GM23338 (cell line): ENCODE measurements at regions not wholly inside any gene's neighbourhood (a gene's known extent, or its start where the extent isn't known, plus 50 kb on each side); places are given as distances from the start of the nearest gene placed in this dataset.

Source experiments
- ATAC-seq: fragments of 200-7000 bp; cut with Tn5 transposase; 3 replicates; pipeline ENCODE4 v1.9.1; 2020
- DNase-seq: peaks from one replicate; pipeline ENCODE4 v3.0.0-alpha.2; 2015; ENCODE audit warnings: low spot score
- H2AFZ ChIP-seq: fragments of 200-600 bp; sonication (generic); 2 replicates; pipeline ENCODE4 v1.8.0; 2016; ENCODE audit warnings: antibody characterized with exemption, mild to moderate bottlenecking, moderate library complexity
- H3F3A ChIP-seq: fragments of 200-600 bp; sonication (generic); replicated peaks from 2 replicates; pipeline ENCODE4 v1.8.0; 2017; ENCODE audit warnings: antibody characterized with exemption, mixed run types, low read depth
- H3K27ac ChIP-seq: fragments of 200-600 bp; sonication (generic); 2 replicates; pipeline ENCODE4 v1.6.1; 2016; ENCODE audit warnings: low read depth
- H3K27me3 ChIP-seq: fragments of 200-600 bp; sonication (generic); 2 replicates; pipeline ENCODE4 v1.8.0; 2016; ENCODE audit warnings: mild to moderate bottlenecking, mixed run types, moderate library complexity; ENCODE audit not compliant: insufficient read depth
- H3K36me3 ChIP-seq: fragments of 200-600 bp; sonication (generic); 2 replicates; pipeline ENCODE4 v1.8.0; 2016; ENCODE audit warnings: mild to moderate bottlenecking; ENCODE audit not compliant: insufficient read depth
- H3K4me1 ChIP-seq: fragments of 200-600 bp; sonication (generic); 2 replicates; pipeline ENCODE4 v1.8.0; 2016; ENCODE audit warnings: mild to moderate bottlenecking, moderate library complexity; ENCODE audit not compliant: insufficient read depth
- H3K4me2 ChIP-seq: fragments of 200-600 bp; sonication (generic); 2 replicates; pipeline ENCODE4 v1.7.1; 2017; ENCODE audit warnings: mixed run types
- H3K4me3 ChIP-seq: fragments of 200-600 bp; sonication (generic); 2 replicates; pipeline ENCODE4 v1.6.1; 2016; ENCODE audit warnings: mixed run types
- H3K79me2 ChIP-seq: fragments of 200-600 bp; sonication (generic); replicated peaks from 2 replicates; pipeline ENCODE4 v1.8.0; 2017; ENCODE audit warnings: mild to moderate bottlenecking; ENCODE audit not compliant: insufficient read depth
- H3K9me2 ChIP-seq: fragments of 200-600 bp; sonication (generic); 2 replicates; pipeline ENCODE4 v1.8.0; 2017; ENCODE audit not compliant: insufficient read depth
- H4K20me1 ChIP-seq: fragments of 200-600 bp; sonication (generic); replicated peaks from 2 replicates; pipeline ENCODE4 v1.8.0; 2017; ENCODE audit warnings: mild to moderate bottlenecking; ENCODE audit not compliant: insufficient read depth
- H3K27ac Mint-ChIP-seq: 2 replicates; pipeline ENCODE4 v1.8.0; 2020; ENCODE audit warnings: inconsistent platforms, mild to moderate bottlenecking, moderate library complexity, mixed read lengths
- H3K27me3 Mint-ChIP-seq: 3 replicates; pipeline ENCODE4 v1.8.0; 2022; ENCODE audit warnings: low read depth, mild to moderate bottlenecking, moderate library complexity, mixed read lengths, inconsistent platforms; ENCODE audit not compliant: insufficient read depth, poor library complexity
- H3K36me3 Mint-ChIP-seq: 3 replicates; pipeline ENCODE4 v1.8.0; 2021; ENCODE audit warnings: low read depth, mild to moderate bottlenecking, inconsistent platforms, moderate library complexity, mixed read lengths
- H3K4me1 Mint-ChIP-seq: 3 replicates; pipeline ENCODE4 v1.8.0; 2020; ENCODE audit warnings: mild to moderate bottlenecking, inconsistent platforms, mixed read lengths
- H3K4me3 Mint-ChIP-seq: 3 replicates; pipeline ENCODE4 v1.8.0; 2021; ENCODE audit warnings: moderate library complexity, mild to moderate bottlenecking, inconsistent platforms, mixed read lengths
- H3K9me3 Mint-ChIP-seq: 3 replicates; pipeline ENCODE4 v1.8.0; 2020; ENCODE audit warnings: moderate library complexity, mild to moderate bottlenecking, inconsistent platforms, mixed read lengths
- CREB1 ChIP-seq: fragments of 250-450 bp; sonication (Bioruptor Pico); IDR thresholded peaks from 2 replicates; pipeline ENCODE4 v1.5.0; 2020; ENCODE audit warnings: low read depth, mild to moderate bottlenecking, moderate library complexity
- EZH2 ChIP-seq: fragments of 200-600 bp; sonication (generic); IDR thresholded peaks from one replicate; pipeline ENCODE4 v1.8.0; 2017; ENCODE audit warnings: antibody characterized with exemption, mild to moderate bottlenecking, low read depth; ENCODE audit not compliant: unreplicated experiment
- EZH2phosphoT487 ChIP-seq: fragments of 200-600 bp; sonication (generic); IDR thresholded peaks from one replicate; pipeline ENCODE4 v1.8.1; 2018; ENCODE audit warnings: antibody characterized with exemption; ENCODE audit not compliant: unreplicated experiment
- JUNB ChIP-seq: IDR thresholded peaks from one replicate; pipeline ENCODE4 v1.6.1; 2016; ENCODE audit warnings: antibody characterized with exemption; ENCODE audit not compliant: unreplicated experiment
- NANOG ChIP-seq: IDR thresholded peaks from 2 replicates; pipeline ENCODE4 v1.6.1; 2016; ENCODE audit warnings: antibody characterized with exemption, borderline replicate concordance
- ZNF114 ChIP-seq: fragments of 250-450 bp; sonication (Bioruptor Pico); IDR thresholded peaks from 2 replicates; pipeline ENCODE4 v1.5.0; 2020; ENCODE audit warnings: mild to moderate bottlenecking, moderate library complexity
- ZNF462 ChIP-seq: fragments of 250-450 bp; sonication (Bioruptor Pico); IDR thresholded peaks from 2 replicates; pipeline ENCODE4 v1.5.0; 2020; ENCODE audit warnings: mild to moderate bottlenecking, moderate library complexity

- TF ChIP-seq ZNF462 (CRISPR knock-in tag) = no peak
Measured at GRCh38 chr12:89862511-89863445, 154.1 kb upstream of the ATP2B1 start (continued).

DNA sequence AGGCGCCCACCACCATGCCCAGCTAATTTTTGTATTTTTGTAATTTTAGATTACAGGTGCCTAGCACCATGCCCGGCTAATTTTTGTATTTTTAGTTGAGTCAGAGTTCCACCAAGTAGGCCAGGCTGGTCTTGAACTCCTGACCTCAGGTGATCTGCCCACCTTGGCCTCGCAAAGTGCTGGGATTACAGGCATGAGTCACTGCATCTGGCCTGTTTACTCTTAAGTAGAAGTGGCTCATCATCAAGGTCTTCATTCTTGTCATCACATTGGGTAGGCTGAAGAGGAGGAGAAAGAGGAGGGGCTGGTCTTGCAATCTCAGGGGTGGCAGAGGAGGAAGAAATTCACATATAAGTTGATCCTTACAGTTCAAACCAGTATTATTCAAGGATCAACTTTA lies 152.4 kb upstream of the ATP2B1 start:
- Mint-ChIP-seq H3K27me3 (peaks cover 40% of the 10 kb centered on the region), H3K27ac (no peak overlapping the region)
- no peak for ATAC-seq
- TF ChIP-seq JUNB (no peak), ZNF114 (no peak), CREB1 (no peak), NANOG (no peak), ZNF462 (CRISPR knock-in tag) (no peak), EZH2phosphoT487 (no peak), EZH2 (no peak)

More for the DNA sequence above, 152.4 kb upstream of the ATP2B1 start:
- no peak overlapping the region for H3K4me3 Mint-ChIP-seq
- H3K9me2 ChIP-seq = no peaks in the 10 kb centered on the region
- peaks cover 38% of the 10 kb centered on the region for H3K27me3 ChIP-seq
- H3K36me3 ChIP-seq = no peaks in the 10 kb centered on the region
- no peaks in the 10 kb centered on the region for H3F3A ChIP-seq
- no peaks in the 10 kb centered on the region for H4K20me1 ChIP-seq
- no peak overlapping the region for H3K4me3 ChIP-seq
- DNase-seq = no peak
- H3K4me1 ChIP-seq = peaks cover 10% of the 10 kb centered on the region
- H3K9me3 Mint-ChIP-seq = no peaks in the 10 kb centered on the region
- H3K79me2 ChIP-seq = no peaks in the 10 kb centered on the region
- H3K4me2 ChIP-seq = no peak overlapping the region
- no peaks in the 10 kb centered on the region for H3K36me3 Mint-ChIP-seq
- no peak overlapping the region for H2AFZ ChIP-seq
- no peak overlapping the region for H3K27ac ChIP-seq
- peaks cover 16% of the 10 kb centered on the region for H3K4me1 Mint-ChIP-seq
